ENCODE measurements at regions not wholly inside any gene's neighbourhood (a gene's known extent, or its start where the extent isn't known, plus 50 kb on each side); places are given as distances from the start of the nearest gene placed in this dataset.

GRCh38 chr6:10033223-10033829, 381.5 kb downstream of the TFAP2A start:
- no peak for TF ChIP-seq CTCF (conservative IDR thresholded peaks at IDR 0.05; ENCODE audit: low read depth, low read length)
- TF ChIP-seq EZH2phosphoT487 (IDR thresholded peaks at IDR 0.05; ENCODE audit: borderline replicate concordance, low read length), result no peak
- TF ChIP-seq EZH2 (IDR thresholded peaks at IDR 0.05; ENCODE audit: low read length, unreplicated experiment), result no peak

Data from PC-3 (cell line).